ENCODE measurements at regions not wholly inside any gene's neighbourhood (a gene's known extent, or its start where the extent isn't known, plus 50 kb on each side); places are given as distances from the start of the nearest gene placed in this dataset.

DNA sequence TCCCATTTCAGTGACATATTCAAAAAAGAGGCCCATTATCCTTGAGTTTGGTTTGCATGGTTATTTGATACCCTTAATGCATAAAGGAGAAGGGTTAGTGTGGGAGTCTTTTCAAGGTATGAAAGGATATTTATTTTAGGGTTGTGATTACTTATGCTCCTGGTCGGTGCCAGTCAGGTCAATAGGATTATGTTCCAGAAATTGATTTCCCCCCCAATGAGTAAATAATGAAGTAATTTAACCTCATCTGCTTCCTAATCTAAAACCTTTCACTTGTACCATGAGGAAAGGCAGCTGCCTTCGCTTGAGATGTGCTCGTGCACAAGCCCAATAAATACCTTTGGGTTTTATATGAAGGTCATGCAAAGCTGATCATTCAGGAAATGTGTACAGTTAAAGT lies 55.0 kb upstream of the NR0B1 start (continued):
- TF ChIP-seq USF2 (IDR thresholded peaks at IDR 0.05; ENCODE audit: low read length), result no peak
- TF ChIP-seq BCL11A (IDR thresholded peaks at IDR 0.05; ENCODE audit: low read depth in 2 of 2, low read length in 2 of 2), result no peak
